Forelimb muscle (tissue), 1 donor: ENCODE measurements at regions not wholly inside any gene's neighbourhood (a gene's known extent, or its start where the extent isn't known, plus 50 kb on each side); places are given as distances from the start of the nearest gene placed in this dataset.
A peak's percentile ranks its signal among the peaks of the same experiment; 100 is the strongest.

Experiments
- DNase-seq: peaks from one replicate; pipeline ENCODE4 v3.0.0-alpha.2; 2013; ENCODE audit warnings: low read depth

DNA sequence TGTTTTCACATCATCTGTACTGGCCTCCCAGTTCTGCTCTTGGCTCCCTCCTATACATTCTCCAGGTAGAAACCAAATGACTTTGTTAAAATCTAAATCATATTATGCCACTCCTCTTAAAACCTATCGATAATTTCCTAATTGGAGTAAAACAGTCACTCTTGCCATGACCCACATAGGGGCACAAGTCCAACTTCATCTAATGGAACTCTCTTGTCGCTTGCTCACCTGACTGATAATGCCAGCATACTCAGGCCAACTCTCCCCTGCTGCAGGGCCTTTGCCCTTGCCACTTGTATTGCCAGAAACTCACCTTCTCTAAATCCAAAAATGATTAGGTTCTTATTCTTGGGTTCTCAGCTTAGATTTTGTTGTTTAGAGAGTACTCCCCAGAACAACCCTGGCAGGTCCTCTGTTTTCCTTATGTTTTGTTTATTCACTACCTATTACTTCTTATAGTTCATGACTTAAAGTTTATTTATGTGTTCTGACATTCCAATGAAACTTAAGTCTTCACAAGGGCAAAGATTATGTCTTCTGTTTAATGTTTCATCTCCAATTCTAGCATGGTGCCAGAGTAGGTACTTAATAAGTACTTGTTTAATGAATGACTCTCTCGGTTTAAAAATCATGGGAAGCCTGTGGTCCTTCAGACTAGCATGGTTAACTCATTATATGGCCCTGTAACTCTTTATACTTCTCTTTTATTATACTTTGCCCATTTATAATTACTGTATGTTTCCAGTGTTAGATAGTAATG lies 345.9 kb upstream of the SMIM30 start:
- no peak for DNase-seq

DNA sequence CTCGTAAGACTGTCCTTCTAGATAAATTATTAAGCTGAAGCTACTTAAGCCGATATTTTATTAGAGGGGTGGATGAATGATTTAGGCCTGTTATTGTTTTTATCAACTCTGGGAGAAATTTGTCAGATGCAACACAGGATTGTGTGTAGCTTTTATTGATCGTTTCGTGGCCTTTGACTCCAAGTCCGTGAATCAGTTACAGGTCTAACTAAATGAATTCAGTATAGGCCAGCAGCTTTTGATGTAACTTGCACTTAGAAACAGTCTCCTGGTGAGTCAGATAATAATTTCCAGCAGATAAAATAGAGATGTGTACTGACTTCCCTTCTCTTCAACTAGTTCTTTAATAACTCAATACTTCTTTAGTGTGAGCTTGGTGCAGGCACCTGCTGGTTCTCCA lies 341.7 kb upstream of the SMIM30 start:
- no peak for DNase-seq

DNA sequence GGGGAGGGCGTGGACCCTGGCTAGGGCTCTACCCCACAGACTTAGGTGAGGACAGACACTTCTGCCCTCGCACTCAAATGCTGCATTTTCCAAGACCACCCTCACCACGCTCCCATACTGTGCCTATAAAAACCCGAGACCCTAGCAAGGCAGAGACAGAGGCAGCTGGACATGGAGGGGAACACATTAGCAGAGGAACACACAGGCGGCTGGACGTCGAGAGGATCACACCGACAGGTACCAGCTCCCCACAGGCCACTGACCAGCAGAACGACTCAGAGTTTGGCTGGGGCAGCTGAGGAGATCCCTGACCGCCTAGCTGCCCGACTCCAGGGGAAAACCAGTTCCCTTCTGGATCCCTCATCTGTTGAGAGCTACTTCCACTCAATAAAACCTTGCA lies 338.2 kb upstream of the SMIM30 start:
- no peak for DNase-seq

DNA sequence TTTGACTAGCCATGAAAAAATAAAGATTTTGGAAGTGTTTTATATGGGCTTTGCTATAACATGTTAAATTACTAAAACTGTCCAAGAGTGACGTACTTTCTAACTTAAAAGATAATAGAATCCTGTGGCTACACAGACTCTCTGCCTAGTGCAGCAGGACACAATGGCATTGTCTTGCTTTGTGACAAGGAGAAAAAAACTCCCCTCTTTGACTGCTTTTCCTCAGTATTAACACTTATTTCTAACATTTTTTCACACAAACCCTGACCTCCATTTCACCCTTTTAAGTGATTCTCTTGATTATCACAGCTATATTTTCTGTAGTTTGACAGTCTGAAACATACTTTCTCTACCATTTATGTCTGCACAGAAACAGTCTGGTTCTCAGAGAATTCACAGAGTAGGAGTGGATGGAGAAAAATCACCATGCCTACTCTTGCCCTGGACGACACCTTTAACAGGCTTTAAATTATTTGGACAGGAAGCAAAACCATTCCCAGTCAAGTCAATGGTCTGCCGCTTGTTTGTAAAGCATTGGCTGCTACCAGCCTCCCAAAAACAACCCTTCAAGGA lies 336.3 kb upstream of the SMIM30 start:
- no peak for DNase-seq

DNA sequence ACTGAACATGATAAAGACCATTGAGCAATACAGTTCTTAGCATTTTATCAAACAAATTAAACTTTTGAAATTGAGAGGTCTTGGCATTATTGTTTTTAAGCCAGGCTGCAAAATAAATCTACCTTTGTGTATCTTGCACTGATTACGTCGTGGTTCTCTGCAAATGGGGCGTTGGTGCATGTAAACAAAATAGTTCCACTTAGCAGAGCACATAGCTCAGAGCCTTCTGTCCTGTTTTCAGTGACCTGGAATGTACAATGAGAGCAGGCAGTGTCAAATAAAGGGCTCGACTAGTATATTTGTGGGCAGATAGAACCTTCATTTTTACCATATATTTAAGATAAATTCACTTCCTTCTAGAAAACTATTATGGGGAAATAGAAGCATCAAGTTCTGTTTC lies 333.9 kb upstream of the SMIM30 start:
- no peak for DNase-seq

- no peak for DNase-seq
Measured at GRCh38 chr7:113446791-113447190, 328.4 kb upstream of the SMIM30 start.

- DNase-seq, result no peak
Measured at GRCh38 chr7:113446391-113446790, 328.0 kb upstream of the SMIM30 start.

DNA sequence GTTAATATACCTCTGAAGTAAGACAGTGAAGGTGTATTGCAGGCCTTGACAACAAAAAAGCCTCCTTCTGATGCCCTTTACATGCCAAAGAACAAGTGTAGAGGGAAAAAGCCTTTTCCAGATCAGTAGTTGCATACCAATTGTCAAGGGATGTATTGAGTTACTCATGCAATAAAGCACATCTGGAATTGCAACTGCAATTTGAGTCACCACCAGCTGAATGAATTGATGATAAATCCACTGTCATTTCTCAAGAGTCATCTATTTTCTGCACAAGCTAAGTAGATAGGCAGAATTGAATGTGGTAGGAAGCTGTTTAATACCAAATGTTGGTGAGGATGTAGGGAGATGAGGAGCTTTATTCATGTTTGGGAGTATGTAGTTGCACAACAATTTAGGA lies 325.9 kb upstream of the SMIM30 start:
- no peak for DNase-seq

- no peak for DNase-seq
Measured at GRCh38 chr7:113440173-113440572, 321.8 kb upstream of the SMIM30 start.

- DNase-seq, result no peak
Measured at GRCh38 chr7:113431406-113431805, 313.1 kb upstream of the SMIM30 start.

GRCh38 chr7:113424185-113424817 lies 305.9 kb upstream of the SMIM30 start:
- no peak for DNase-seq

GRCh38 chr7:113421696-113422330 lies 303.5 kb upstream of the SMIM30 start:
- peak; percentile 50 for DNase-seq

DNA sequence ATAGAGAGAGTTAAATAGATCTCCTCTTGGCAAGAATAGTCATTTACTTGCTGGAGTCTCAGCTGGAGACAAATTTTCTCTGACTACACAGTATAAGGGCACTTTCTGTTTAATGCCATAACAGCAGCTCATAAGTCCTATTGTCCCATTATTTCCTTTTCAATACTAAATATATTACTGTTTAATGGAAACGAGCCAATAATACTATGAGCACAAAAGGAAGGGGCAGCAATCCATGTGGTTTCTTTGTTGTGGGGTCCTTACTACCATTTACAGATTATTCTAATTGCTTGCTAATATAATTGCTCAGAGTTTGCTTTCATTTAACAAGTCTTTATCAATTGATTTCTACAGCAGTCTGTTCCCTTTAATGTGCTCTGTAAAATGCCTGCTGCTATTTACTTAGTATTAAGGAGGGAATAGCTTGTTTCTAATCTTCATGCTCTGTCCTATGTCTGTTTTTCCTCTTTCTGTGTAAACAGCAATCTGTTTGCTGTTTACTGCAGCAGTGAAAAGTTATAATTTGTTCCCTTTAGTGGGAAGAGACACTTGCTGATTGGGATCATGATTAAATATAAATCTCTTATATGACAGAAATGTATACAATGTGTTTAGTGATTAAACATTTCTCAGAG lies 296.2 kb upstream of the SMIM30 start:
- no peak for DNase-seq

- no peak for DNase-seq
Measured at GRCh38 chr7:113412410-113412809, 294.1 kb upstream of the SMIM30 start.

GRCh38 chr7:113410796-113411195 lies 292.4 kb upstream of the SMIM30 start:
- DNase-seq, result no peak

DNA sequence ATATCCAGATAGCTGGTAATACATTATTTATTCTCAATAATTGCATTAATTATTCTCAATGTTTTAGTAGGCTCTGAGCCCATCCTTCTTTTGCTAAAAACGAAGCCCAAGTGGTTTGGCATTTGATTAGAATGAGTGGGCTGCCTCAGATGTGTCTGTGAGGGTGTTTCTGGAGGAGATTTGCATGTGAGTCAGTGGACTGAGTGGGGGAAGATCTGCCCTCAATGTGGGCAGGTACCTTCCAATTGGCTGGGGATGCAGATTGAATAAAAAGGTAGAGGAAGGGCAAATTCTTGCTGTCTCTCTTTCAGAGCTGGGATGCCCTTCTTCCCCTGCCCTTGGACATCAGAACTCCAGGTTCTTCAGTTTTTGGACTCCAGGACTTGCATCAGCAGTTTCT lies 290.6 kb upstream of the SMIM30 start:
- DNase-seq, result no peak

DNA sequence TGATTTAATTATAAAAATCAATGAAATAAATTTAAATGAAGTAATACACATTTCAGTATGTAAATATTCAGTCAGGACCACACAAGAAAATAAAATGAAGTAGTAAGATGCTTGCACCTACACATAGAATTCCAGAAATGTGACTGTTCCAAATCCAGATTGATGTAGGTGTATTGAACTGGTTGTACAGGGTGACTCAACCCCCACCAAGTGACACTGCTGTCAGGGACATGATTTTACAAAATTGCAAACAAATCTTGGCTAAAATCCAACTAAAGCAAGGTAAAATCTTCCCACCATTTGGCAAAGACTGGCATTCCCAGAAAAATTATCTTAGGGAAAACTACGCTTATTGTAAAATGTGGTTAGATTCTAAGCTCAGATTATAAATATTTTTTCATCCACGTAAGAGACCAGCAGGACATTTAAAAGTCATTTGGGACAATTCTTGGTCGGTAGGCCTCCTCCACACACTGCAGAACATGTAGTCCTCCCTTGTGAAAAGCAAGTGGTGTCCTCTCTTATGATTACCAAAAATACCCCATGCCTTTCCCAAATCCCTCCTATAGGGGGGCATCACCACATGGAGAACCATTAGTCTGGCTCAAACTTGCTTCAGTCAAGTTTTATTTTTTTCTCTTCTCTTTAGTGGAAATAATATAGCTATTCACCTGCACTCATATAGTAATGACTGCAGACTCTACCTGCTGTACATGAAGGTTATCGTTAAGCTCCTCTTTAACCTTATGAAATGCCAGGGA lies 287.1 kb upstream of the SMIM30 start:
- no peak for DNase-seq

- no peak for DNase-seq
Measured at GRCh38 chr7:113404245-113404644, 285.9 kb upstream of the SMIM30 start.

- DNase-seq, result no peak
Measured at GRCh38 chr7:113402482-113402881, 284.1 kb upstream of the SMIM30 start.

DNA sequence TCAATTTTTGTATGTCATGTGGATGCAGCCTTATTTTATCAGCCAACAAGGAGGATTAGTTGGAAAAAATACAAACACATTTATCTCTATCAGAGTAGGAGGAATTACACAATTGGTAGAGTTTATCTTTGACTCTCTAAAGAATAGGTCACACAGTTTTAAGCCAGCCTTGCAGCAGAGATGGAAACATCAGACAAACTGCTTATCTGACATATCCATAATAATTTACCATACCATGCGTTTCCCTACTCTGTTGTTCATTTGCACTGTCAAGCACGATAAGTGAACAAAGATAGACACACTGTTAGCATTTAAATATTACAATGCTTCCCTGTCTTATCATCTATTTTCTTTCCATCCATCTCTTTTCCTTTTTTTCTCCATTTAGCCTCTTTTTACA lies 283.7 kb upstream of the SMIM30 start:
- DNase-seq, result no peak

- no peak for DNase-seq
Measured at GRCh38 chr7:113394856-113395255, 276.5 kb upstream of the SMIM30 start.
